CD4-positive, alpha-beta T cell treated with Interleukin-6 for 4 hours (primary cell): ENCODE measurements at regions not wholly inside any gene's neighbourhood (a gene's known extent, or its start where the extent isn't known, plus 50 kb on each side); places are given as distances from the start of the nearest gene placed in this dataset.
"Not testable (repeated sequence)": the region's sequence is repeated elsewhere in the genome, so short reads cannot be mapped to it uniquely, and the experiment has no call there.

ENCODE experiments used
- DNase-seq: peaks from one replicate; pipeline ENCODE4 v3.0.0-alpha.2; 2020; ENCODE audit warnings: mixed read lengths

GRCh38 chr14:97033556-97034081 is 236.4 kb downstream of the VRK1 start:
- DNase-seq = no peak

- DNase-seq = no peak
Measured at GRCh38 chr14:97036086-97036852, 239.1 kb downstream of the VRK1 start.

- no peak for DNase-seq
Measured at GRCh38 chr14:97039717-97040363, 242.7 kb downstream of the VRK1 start.

GRCh38 chr14:97046967-97047366 is 249.8 kb downstream of the VRK1 start:
- no peak for DNase-seq

GRCh38 chr14:97052001-97052400 is 254.8 kb downstream of the VRK1 start:
- DNase-seq = no peak

- DNase-seq = no peak
Measured at GRCh38 chr14:97053941-97054340, 256.8 kb downstream of the VRK1 start.

GRCh38 chr14:97055355-97055754 is 258.2 kb downstream of the VRK1 start:
- no peak for DNase-seq

- peak; percentile 34 for DNase-seq
Measured at GRCh38 chr14:97056086-97056485, 258.9 kb downstream of the VRK1 start.

GRCh38 chr14:97057238-97058073 is 260.3 kb downstream of the VRK1 start:
- DNase-seq = no peak

GRCh38 chr14:97058074-97058467 is 260.9 kb downstream of the VRK1 start:
- DNase-seq = no peak

GRCh38 chr14:97058589-97058988 is 261.4 kb downstream of the VRK1 start:
- no peak for DNase-seq

- no peak for DNase-seq
Measured at GRCh38 chr14:97061198-97061597, 264.0 kb downstream of the VRK1 start.

- DNase-seq = no peak
Measured at GRCh38 chr14:97061714-97062113, 264.5 kb downstream of the VRK1 start.

GRCh38 chr14:97065305-97066067 is 268.3 kb downstream of the VRK1 start:
- DNase-seq = no peak

- DNase-seq = no peak
Measured at GRCh38 chr14:97066068-97066899, 269.1 kb downstream of the VRK1 start.

- DNase-seq = not testable (repeated sequence)
Measured at GRCh38 chr14:97068293-97068692, 271.1 kb downstream of the VRK1 start.

- no peak for DNase-seq
Measured at GRCh38 chr14:97070259-97070658, 273.1 kb downstream of the VRK1 start.

GRCh38 chr14:97071177-97071576 is 274.0 kb downstream of the VRK1 start:
- DNase-seq = no peak

GRCh38 chr14:97073622-97074021 is 276.4 kb downstream of the VRK1 start:
- no peak for DNase-seq

GRCh38 chr14:97074456-97074855 is 277.3 kb downstream of the VRK1 start:
- DNase-seq = no peak

GRCh38 chr14:97074856-97075255 is 277.7 kb downstream of the VRK1 start:
- no peak for DNase-seq

GRCh38 chr14:97077253-97077653 is 280.1 kb downstream of the VRK1 start:
- peak; percentile 5 for DNase-seq
